Fibroblast of pulmonary artery (primary cell): ENCODE measurements at regions not wholly inside any gene's neighbourhood (a gene's known extent, or its start where the extent isn't known, plus 50 kb on each side); places are given as distances from the start of the nearest gene placed in this dataset.

Experiments used
- DNase-seq: peaks from one replicate; pipeline ENCODE4 v3.0.0-alpha.2; 2010; ENCODE audit warnings: low read depth
- H3K4me3 ChIP-seq: replicated peaks from 2 replicates; pipeline ENCODE4 v1.5.1; 2011; ENCODE audit warnings: low read depth, mild to moderate bottlenecking, control low read depth, low read length, moderate library complexity
- TF ChIP-seq, protein P1 (sequence below): IDR thresholded peaks from 2 replicates; pipeline ENCODE4 v1.5.1; 2011; ENCODE audit warnings: mild to moderate bottlenecking, control low read depth, low read length, inconsistent platforms; ENCODE audit errors: missing control alignments

DNA sequence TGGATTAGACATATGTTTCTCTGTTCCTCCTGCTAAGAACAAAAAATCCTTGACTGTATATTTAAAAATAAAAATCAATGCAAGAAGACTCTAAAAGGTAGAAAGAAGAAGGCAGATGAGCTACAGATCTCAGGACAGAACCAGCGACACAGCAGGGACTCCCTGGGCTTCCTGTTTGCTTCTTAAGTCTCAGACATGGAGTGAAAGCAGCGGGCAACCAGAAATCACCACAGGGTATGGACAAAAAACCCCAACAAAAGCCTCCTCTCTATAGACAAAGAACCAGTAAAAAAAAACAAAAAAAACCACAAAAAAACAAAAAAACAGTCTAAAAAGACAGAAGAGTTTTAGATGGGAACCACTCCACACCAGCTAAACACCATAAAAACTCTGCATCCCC lies 971.0 kb upstream of the GYPC start:
- no peak for DNase-seq
- no peak overlapping the region for H3K4me3 ChIP-seq
- TF ChIP-seq, protein P1, sequence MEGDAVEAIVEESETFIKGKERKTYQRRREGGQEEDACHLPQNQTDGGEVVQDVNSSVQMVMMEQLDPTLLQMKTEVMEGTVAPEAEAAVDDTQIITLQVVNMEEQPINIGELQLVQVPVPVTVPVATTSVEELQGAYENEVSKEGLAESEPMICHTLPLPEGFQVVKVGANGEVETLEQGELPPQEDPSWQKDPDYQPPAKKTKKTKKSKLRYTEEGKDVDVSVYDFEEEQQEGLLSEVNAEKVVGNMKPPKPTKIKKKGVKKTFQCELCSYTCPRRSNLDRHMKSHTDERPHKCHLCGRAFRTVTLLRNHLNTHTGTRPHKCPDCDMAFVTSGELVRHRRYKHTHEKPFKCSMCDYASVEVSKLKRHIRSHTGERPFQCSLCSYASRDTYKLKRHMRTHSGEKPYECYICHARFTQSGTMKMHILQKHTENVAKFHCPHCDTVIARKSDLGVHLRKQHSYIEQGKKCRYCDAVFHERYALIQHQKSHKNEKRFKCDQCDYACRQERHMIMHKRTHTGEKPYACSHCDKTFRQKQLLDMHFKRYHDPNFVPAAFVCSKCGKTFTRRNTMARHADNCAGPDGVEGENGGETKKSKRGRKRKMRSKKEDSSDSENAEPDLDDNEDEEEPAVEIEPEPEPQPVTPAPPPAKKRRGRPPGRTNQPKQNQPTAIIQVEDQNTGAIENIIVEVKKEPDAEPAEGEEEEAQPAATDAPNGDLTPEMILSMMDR = no peak

DNA sequence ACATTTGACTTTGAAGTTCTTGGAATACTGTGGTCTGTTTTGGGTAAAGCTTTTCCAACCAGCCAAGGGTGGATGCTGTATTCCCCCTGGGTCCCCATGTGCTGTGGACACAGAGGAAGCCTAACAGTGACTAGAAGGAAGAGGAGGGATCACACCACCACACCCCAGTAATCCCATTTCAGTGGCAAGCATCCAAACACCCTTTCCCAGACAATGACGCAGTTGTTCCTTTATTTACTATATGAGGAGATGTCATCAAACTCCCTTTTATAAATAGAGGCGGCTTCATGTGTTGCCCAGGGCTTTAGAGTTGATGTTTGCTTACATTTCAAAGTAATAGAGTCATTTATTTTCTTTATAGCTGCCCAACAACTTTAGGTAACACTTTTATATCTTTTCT lies 959.4 kb upstream of the GYPC start:
- TF ChIP-seq, protein P1 = no peak
- DNase-seq = no peak

DNA sequence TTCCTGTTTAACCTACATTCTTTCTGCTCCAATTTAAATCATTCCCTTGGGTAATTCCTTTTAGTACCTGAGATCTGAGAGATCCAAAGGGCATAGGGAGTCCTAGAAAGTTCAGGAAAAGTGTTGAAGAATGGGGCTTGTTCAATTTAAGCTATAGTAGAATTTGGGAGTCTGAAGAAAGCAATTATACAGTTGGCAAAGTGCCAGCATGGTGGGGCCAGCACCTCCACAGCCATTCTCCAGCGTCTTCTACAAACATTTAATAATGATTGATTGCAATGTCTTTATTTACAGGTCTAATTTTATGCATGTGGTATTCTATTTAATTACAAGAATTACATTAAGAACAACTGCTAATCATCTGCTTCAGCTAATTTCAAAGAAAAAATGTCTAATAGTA lies 957.7 kb upstream of the GYPC start:
- no peak for DNase-seq
- no peak overlapping the region for H3K4me3 ChIP-seq
- TF ChIP-seq, protein P1 = no peak

More for the DNA sequence above, 959.4 kb upstream of the GYPC start:
- no peak overlapping the region for H3K4me3 ChIP-seq

DNA sequence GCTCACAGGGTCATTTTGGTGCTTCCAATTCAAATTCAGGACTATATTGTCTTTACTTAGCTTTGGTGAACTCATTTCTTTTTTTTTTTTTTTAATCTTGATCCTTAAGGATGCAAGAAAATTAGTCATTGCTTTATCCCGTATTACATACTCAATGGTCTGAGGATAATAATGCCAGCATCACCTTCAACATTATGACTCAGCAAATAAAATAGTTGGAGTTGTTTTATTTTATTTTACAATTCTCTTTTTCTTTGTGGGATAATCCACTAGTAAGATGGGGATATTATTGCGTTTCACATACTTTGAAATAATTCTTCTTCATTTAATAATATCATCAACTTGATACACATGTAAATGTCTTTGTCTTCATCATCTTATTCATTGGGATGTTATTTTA lies 954.9 kb upstream of the GYPC start:
- H3K4me3 ChIP-seq = no peak overlapping the region
- TF ChIP-seq, protein P1 = no peak
- no peak for DNase-seq

DNA sequence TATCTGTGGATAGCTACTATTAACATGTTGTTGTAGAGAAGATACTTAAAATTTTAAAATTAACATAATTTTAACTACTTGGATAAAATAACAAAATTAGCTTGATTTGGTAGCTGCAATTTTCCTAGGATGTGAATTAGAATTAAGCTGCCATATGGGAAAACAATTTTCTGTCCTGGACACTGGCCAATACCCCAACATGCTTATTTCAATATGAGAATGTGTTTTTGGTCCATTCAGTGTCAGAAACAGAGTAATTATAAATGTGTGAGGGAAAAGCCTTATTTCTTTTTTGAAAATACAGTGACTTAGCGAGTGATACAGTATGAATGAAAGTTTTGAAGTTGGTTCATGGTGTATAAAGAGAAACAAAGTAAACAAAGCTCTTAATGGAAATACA lies 948.3 kb upstream of the GYPC start:
- TF ChIP-seq, protein P1 = no peak
- DNase-seq = no peak
- no peak overlapping the region for H3K4me3 ChIP-seq

DNA sequence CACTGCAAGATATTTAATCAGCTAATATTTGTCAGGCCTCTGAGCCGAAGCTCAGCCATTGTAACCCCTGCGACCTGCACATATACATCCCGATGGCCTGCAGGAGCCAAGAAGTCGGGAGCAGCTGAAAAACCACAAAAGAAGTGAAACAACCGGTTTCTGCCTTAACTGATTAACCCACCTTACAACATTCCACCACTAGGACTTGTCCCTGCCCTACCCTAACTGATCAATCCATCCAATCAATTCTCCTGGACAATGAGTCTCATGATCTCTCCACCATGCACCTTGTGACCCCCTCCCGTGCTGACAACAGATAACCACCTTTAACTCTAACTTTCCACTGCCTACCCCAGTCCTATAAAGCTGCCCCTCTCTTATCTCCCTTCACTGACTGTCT lies 945.4 kb upstream of the GYPC start:
- H3K4me3 ChIP-seq = no peak overlapping the region
- no peak for DNase-seq
- TF ChIP-seq, protein P1 = no peak

DNA sequence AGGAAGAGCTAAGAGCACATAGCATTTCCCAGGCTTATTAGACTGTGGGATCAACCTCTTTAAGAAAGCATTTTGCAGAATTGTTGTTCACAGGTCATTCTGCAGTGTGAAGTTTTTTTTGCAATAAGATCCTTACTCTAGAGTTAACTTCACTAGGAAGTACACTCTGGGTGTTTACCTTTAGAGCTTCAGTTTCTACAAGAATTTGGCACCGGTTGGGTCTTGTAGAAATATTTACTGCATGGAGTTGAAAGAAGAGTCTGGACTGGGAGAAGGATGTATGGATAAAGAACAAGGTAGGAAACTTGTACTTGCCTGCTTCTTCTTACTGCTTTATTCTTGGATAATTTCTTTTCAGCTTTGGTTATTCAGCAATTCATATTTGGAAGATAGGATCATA lies 944.9 kb upstream of the GYPC start:
- H3K4me3 ChIP-seq = no peak overlapping the region
- TF ChIP-seq, protein P1 = no peak
- DNase-seq = no peak
